GM18498 (cell line): ENCODE measurements at regions not wholly inside any gene's neighbourhood (a gene's known extent, or its start where the extent isn't known, plus 50 kb on each side); places are given as distances from the start of the nearest gene placed in this dataset.
"Not testable (repeated sequence)": the region's sequence is repeated elsewhere in the genome, so short reads cannot be mapped to it uniquely, and the experiment has no call there.

ENCODE experiments used
- ATAC-seq: cut with Tn5 transposase; IDR thresholded peaks from one replicate; pipeline ENCODE4 v1.9.1; 2021; ENCODE audit warnings: mild to moderate bottlenecking, moderate library complexity; ENCODE audit not compliant: unreplicated experiment

DNA sequence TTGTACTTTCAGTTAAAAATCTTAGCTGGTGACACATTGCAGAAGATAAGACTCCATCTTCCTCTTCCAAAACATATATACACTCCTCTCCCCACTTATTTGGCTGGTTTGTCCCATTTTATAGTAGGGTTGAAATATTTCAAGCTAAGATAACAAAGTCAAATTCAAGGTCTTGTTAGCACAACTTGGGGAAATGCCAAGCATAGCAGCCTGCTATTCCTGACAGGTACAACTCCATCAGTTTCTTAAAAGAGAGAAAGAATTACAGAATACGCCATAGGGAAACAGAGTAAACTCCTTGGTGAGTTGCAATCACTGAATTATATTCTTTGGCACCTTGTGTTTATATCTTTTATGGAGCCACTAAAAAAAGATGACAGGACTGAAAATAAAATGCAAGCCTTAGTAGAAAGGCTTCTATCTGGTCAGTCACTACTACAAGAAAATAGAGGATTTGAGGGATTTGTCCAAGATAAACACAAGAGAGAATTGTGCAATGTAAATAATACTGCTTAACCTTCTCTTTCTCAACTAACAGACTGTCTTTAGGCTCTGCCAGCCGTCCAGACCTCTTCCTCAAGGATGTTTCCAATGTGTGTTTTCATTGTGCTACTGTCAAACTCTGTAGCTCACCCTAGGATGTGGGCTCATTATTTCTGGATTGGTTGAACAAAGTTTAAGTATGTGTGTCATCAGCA is 170.3 kb downstream of the VEGFC start:
- ATAC-seq: no peak

DNA sequence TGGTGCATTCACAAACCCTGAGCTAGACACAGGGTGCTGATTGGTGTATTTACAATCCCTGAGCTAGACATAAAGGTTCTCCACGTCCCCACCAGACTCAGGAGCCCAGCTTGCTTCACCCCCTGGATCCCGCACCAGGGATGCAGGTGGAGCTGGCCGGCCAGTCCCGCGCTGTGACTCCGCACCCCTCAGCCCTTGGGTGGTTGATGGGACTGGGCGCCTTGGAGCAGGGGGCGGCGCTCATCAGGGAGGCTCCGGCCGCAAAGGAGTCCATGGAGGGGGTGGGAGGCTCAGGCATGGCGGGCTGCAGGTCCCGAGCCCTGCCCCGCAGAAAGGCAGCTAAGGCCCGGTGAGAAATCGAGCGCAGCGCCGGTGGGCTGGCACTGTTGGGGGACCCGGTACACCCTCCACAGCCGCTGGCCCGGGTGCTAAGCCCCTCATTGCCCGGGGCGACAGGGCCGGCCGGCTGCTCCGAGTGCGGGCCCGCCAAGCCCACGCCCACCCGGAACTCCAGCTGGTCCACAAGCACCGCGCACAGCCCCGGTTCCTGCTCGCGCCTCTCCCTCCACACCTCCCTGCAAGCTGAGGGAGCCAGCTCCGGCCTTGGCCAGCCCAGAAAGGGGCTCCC is 167.6 kb downstream of the VEGFC start:
- not testable (repeated sequence) for ATAC-seq

- no peak for ATAC-seq
Measured at GRCh38 chr4:176627916-176628315, 164.8 kb downstream of the VEGFC start.

DNA sequence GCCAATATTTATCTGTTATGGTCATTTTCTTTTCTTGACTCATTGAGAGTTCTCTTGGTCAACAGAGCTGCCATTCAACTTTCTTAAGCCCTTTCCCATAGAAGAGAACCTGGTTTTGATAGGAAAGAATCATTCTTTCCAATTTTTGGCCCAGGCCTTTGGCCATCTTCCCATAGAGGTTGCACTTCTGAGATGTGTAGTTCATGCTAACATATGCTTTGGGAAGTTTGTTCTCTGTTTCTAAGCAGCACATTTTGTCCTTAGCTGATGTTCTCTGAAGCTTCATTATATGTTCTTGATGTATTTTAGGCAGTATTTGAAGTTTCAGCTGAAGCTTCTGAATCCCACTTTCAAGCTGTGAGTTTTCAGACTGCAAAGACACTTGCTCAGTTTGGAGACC is 161.1 kb downstream of the VEGFC start:
- ATAC-seq: no peak
